WERI-Rb-1 (cell line): ENCODE measurements at regions not wholly inside any gene's neighbourhood (a gene's known extent, or its start where the extent isn't known, plus 50 kb on each side); places are given as distances from the start of the nearest gene placed in this dataset.

Experiments used
- DNase-seq: peaks from one replicate; pipeline ENCODE4 v3.0.0-alpha.2; 2020
- H3K27ac ChIP-seq: fragments of 250-450 bp; sonication (Bioruptor Pico); 2 replicates; pipeline ENCODE4 v1.5.1; 2020; ENCODE audit warnings: mild to moderate bottlenecking, moderate library complexity
- H3K27me3 ChIP-seq: fragments of 250-450 bp; sonication (Bioruptor Pico); 2 replicates; pipeline ENCODE4 v1.5.1; 2021; ENCODE audit warnings: mild to moderate bottlenecking, low read depth, moderate library complexity; ENCODE audit not compliant: insufficient read depth, severe bottlenecking
- H3K36me3 ChIP-seq: fragments of 250-450 bp; sonication (Bioruptor Pico); 2 replicates; pipeline ENCODE4 v1.5.1; 2020; ENCODE audit warnings: mild to moderate bottlenecking, moderate library complexity
- H3K4me3 ChIP-seq: 2 replicates; pipeline ENCODE4 v1.5.1; 2011; ENCODE audit warnings: low read depth, mild to moderate bottlenecking, control low read depth, low read length
- H3K9me3 ChIP-seq: fragments of 250-450 bp; sonication (Bioruptor Pico); 2 replicates; pipeline ENCODE4 v1.5.1; 2021; ENCODE audit warnings: mild to moderate bottlenecking, moderate library complexity; ENCODE audit not compliant: severe bottlenecking
- CTCF ChIP-seq: IDR thresholded peaks from 2 replicates; pipeline ENCODE4 v1.5.1; 2011; ENCODE audit warnings: low read depth, mild to moderate bottlenecking, control low read depth, inconsistent platforms, low read length

DNA sequence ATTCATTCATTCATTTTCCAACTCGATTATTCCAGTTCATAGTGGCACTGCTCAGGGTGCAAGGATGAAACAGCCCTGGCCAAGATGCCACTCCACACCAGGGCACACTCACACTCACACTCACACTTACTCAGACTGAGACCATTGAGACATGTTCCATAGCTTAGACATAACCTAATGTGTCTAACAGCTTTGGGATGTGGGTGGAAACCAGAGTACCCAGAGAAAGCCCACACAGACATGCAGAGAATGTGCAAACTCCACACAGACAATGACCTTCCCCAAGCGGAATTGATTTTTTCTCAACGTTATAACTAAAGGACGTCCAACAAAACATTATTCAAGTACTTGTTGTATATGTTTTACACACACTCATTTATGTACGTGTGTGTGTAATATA is 1363.5 kb downstream of the EFNA5 start:
- no peak for DNase-seq
- H3K4me3 ChIP-seq: no peak overlapping the region
- no peaks in the 10 kb centered on the region for H3K36me3 ChIP-seq
- no peak for TF ChIP-seq CTCF
- H3K27ac ChIP-seq: no peak overlapping the region
- H3K27me3 ChIP-seq: no peaks in the 10 kb centered on the region
- no peaks in the 10 kb centered on the region for H3K9me3 ChIP-seq

GRCh38 chr5:106306313-106307028 is 1364.3 kb downstream of the EFNA5 start:
- Histone ChIP-seq H3K4me3 (no peak overlapping the region), H3K9me3 (no peaks in the 10 kb centered on the region), H3K27ac (no peak overlapping the region), H3K36me3 (no peaks in the 10 kb centered on the region), H3K27me3 (no peaks in the 10 kb centered on the region)
- no peak for TF ChIP-seq CTCF
- DNase-seq: no peak

GRCh38 chr5:106303911-106304310 is 1366.8 kb downstream of the EFNA5 start:
- Histone ChIP-seq H3K27me3 (no peaks in the 10 kb centered on the region), H3K27ac (no peak overlapping the region), H3K36me3 (no peaks in the 10 kb centered on the region), H3K4me3 (no peak overlapping the region), H3K9me3 (no peaks in the 10 kb centered on the region)
- TF ChIP-seq CTCF: no peak
- DNase-seq: no peak

DNA sequence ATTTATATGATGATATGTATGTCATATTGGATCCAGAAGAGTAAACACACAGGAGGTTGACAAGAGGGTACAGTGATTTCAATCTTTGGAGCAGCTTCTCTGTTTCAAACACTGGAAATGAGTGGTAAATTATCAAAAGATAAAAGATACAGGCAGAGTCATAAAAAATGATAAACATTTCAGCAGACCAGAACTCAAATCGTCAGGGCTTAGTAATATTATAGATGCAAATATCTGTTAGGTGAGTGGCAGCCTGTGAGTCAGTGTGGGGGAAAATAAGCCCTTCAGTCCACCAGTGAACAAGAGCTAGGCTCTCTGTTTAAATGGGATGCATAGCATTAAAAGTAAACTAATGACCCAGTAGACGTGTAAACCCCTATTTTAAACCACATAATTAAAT is 1378.1 kb downstream of the EFNA5 start:
- DNase-seq: no peak
- no peaks in the 10 kb centered on the region for H3K36me3 ChIP-seq
- no peak overlapping the region for H3K27ac ChIP-seq
- no peaks in the 10 kb centered on the region for H3K27me3 ChIP-seq
- H3K4me3 ChIP-seq: no peak overlapping the region
- no peak for TF ChIP-seq CTCF
- H3K9me3 ChIP-seq: no peaks in the 10 kb centered on the region

DNA sequence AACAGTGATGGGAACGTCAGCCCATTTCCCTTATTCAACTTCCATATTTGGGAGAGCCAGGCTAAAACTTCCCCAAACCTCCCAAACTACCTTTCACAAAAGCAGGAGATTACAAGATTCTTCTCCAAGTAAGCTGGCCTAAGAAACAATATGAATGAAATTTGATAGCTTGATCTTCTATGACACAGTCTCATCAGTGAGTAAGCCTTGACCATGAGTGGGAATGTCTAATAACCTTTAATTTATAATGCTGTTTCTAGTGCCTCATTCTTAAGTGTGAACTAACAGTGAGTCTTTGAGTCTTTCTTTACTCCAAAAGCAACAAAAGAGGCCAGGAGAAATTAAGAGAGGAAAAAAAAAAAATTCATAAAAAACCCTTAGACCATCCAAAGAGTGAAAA is 1379.9 kb downstream of the EFNA5 start:
- Histone ChIP-seq H3K27ac (no peak overlapping the region), H3K4me3 (no peak overlapping the region), H3K27me3 (no peaks in the 10 kb centered on the region), H3K9me3 (no peaks in the 10 kb centered on the region), H3K36me3 (no peaks in the 10 kb centered on the region)
- TF ChIP-seq CTCF: no peak
- DNase-seq: no peak

DNA sequence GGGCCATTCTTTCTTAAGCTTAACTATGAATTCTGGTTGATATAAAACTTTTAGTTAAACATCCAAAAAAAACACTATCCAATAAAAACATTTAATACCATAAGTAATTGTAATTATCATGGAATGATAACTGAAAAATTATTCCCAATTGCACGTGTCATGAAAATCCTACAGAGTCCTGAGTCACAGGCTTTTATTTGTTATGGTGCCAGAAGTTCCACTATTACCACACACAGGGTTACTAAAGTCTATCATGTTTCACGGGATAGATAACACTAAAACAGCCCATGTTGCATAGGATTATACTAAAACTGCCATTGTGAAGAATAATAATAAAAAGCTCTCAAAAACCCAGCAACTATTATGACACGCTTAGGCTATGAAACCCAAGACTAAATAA is 1381.8 kb downstream of the EFNA5 start:
- Histone ChIP-seq H3K4me3 (no peak overlapping the region), H3K36me3 (no peaks in the 10 kb centered on the region), H3K9me3 (no peaks in the 10 kb centered on the region), H3K27ac (no peak overlapping the region), H3K27me3 (no peaks in the 10 kb centered on the region)
- no peak for DNase-seq
- TF ChIP-seq CTCF: no peak
